ENCODE measurements at regions not wholly inside any gene's neighbourhood (a gene's known extent, or its start where the extent isn't known, plus 50 kb on each side); places are given as distances from the start of the nearest gene placed in this dataset.

- no peaks in the 10 kb centered on the region for H3K79me2 ChIP-seq (ENCODE audit: control insufficient read depth in 1 of 2, insufficient read depth in 2 of 2, low read length in 2 of 2)
- DNase-seq (ENCODE audit: low read depth in 1 of 2, low spot score in 2 of 2), result no peak
- no peak overlapping the region for H2AFZ ChIP-seq (ENCODE audit: low read length)
- no peak overlapping the region for H3K9ac ChIP-seq (replicated peaks in 1 of 4; ENCODE audit: extremely low read depth in 1 of 4, low read depth in 3 of 4, low read length in 3 of 4)
- no peaks in the 10 kb centered on the region for H3K79me1 ChIP-seq (ENCODE audit: low read depth, low read length)
- no peak overlapping the region for H3K18ac ChIP-seq (ENCODE audit: extremely low read depth, low read length)
- 88% methylated on average over 1 of the region's 1 CpG; no CpG with 5 or more reads in 1 of the 2 experiments for WGBS, 2 experiments (ENCODE audit: extremely low coverage in 1 of 2, insufficient coverage in 1 of 2, insufficient read length in 1 of 2, insufficient replicate concordance in 2 of 2, low coverage in 1 of 2, low lambda C conversion rate in 2 of 2, missing lambda C conversion rate in 1 of 2)
- no peak overlapping the region for H4K8ac ChIP-seq (ENCODE audit: extremely low read depth, insufficient read depth, low read length)
- ChIA-PET POLR2A (ENCODE audit: partially characterized antibody) (no interaction called here), CTCF (ENCODE audit: partially characterized antibody) (interaction anchor here (0.7 to 4.4 kb wide), 17 partner anchors 13 to 1205 kb away, joined by 3 to 50 read pairs (median 6); no protein-coding TSS in a partner anchor)
- TF ChIP-seq ATF2 (IDR thresholded peaks at IDR 0.05; ENCODE audit: low read length), result no peak
- TF ChIP-seq GTF2F1 (IDR thresholded peaks at IDR 0.05; ENCODE audit: borderline replicate concordance, low read depth, low read length), result no peak
- no peak for TF ChIP-seq EP300 (IDR thresholded peaks at IDR 0.05; ENCODE audit: borderline replicate concordance in 1 of 2, low read depth in 2 of 2, low read length in 2 of 2)
- no peak overlapping the region for H2BK120ac ChIP-seq (replicated peaks; ENCODE audit: low read depth, low read length)
- no peaks in the 10 kb centered on the region for H4K20me1 ChIP-seq (replicated peaks in 1 of 2; ENCODE audit: control insufficient read depth in 1 of 2, insufficient read depth in 2 of 2, low read length in 2 of 2)
- no peak overlapping the region for H3K23ac ChIP-seq (ENCODE audit: insufficient read length)
- H4K5ac ChIP-seq (ENCODE audit: insufficient read length, low read depth, low read length), result no peak overlapping the region
- no peak overlapping the region for H2BK15ac ChIP-seq (ENCODE audit: low read length)
- H2AK5ac ChIP-seq (ENCODE audit: low read depth, low read length), result no peak overlapping the region
- no peaks in the 10 kb centered on the region for H3K23me2 ChIP-seq (ENCODE audit: low read depth, low read length)
- no peak overlapping the region for H3K4me3 ChIP-seq (ENCODE audit: extremely low read depth in 1 of 4, insufficient read depth in 2 of 4, low read depth in 3 of 4, low read length in 4 of 4)
- no peaks in the 10 kb centered on the region for H3K9me3 ChIP-seq (ENCODE audit: insufficient read depth in 2 of 2, low read depth in 1 of 2, low read length in 1 of 2)
- no peak overlapping the region for H3K4ac ChIP-seq (replicated peaks; ENCODE audit: insufficient read length, low read depth, low read length)
- no peak overlapping the region for H3K4me2 ChIP-seq (ENCODE audit: insufficient read depth in 1 of 2, low read depth in 2 of 2, low read length in 2 of 2)
- H3K4me1 ChIP-seq (replicated peaks in 1 of 4; ENCODE audit: control insufficient read depth in 3 of 4, insufficient read depth in 4 of 4, low read length in 3 of 4), result no peaks in the 10 kb centered on the region
- no peak overlapping the region for H2BK20ac ChIP-seq (ENCODE audit: low read length)
- FAIRE-seq, result no peak
- H3K27me3 ChIP-seq (replicated peaks in 1 of 4; ENCODE audit: control insufficient read depth in 3 of 4, extremely low read depth in 1 of 4, insufficient read depth in 3 of 4, low read length in 3 of 4), result no peaks in the 10 kb centered on the region
- no peak overlapping the region for H3K14ac ChIP-seq (ENCODE audit: insufficient read length)
- no peak overlapping the region for H4K91ac ChIP-seq (replicated peaks; ENCODE audit: insufficient read length, low read length)
- H3K36me3 ChIP-seq (ENCODE audit: control insufficient read depth in 2 of 4, insufficient read depth in 4 of 4, low read length in 3 of 4), result no peaks in the 10 kb centered on the region
- H2BK12ac ChIP-seq (ENCODE audit: low read depth, low read length), result no peak overlapping the region
- no peak overlapping the region for H2BK5ac ChIP-seq (ENCODE audit: low read depth, low read length)
- no peak overlapping the region for H3K27ac ChIP-seq (ENCODE audit: low read depth, low read length)
- H3K56ac ChIP-seq (replicated peaks; ENCODE audit: insufficient read length, low read depth, low read length), result no peak overlapping the region
These were observed 161.7 kb upstream of the USP24 start for GRCh38 chr1:55376897-55377296.
